IMR-90 (cell line): ENCODE measurements at regions not wholly inside any gene's neighbourhood (a gene's known extent, or its start where the extent isn't known, plus 50 kb on each side); places are given as distances from the start of the nearest gene placed in this dataset.

Experiments
- POLR2A ChIP-seq: IDR thresholded peaks from 2 replicates; pipeline ENCODE4 v1.6.1; 2012; ENCODE audit warnings: mild to moderate bottlenecking, low read depth, low read length
- RFX5 ChIP-seq: IDR thresholded peaks from 2 replicates; pipeline ENCODE4 v1.8.0; 2012; ENCODE audit warnings: low read depth, mild to moderate bottlenecking, low read length, moderate library complexity
- TF ChIP-seq, protein P1 (sequence below): fragments of 150-350 bp; IDR thresholded peaks from 2 replicates; pipeline ENCODE4 v1.6.1; 2017; ENCODE audit warnings: mild to moderate bottlenecking, antibody characterized with exemption, low read length, low read depth
- TF ChIP-seq, protein P2 (sequence below): conservative IDR thresholded peaks from 2 replicates; pipeline ENCODE4 v1.5.1; 2012; ENCODE audit warnings: mild to moderate bottlenecking, low read depth, low read length, improper control_type of control experiment

DNA sequence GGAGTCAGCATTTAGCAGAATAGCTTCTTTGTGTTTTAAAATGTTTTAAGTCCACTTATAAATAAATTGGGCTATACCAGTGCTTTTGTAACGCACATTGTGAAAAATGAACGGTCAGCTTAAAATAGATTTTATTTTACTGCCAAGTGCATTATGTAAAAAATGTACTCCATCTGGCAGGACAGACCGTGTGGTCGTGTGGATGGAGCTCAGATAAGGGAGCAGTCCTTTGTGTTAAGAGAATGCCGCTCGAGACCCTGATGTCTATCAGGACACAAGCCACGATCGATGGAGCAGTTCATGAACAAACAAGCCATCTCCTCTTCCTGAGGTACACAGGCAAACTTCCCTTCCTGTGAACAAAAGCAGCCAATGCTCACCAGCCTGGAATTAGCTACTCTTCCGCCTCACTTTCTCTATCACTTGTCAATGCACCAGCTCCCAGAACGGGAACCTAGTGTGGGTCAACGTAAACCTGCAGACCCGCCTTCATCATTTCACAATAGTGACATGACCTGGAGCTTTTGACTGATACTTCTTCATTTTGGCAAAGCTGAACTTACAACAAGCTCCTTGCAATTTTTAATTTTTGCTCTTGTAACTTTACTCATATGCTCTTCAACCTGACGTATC, 243.5 kb downstream of the TGFB2 start:
- TF ChIP-seq, protein P1, sequence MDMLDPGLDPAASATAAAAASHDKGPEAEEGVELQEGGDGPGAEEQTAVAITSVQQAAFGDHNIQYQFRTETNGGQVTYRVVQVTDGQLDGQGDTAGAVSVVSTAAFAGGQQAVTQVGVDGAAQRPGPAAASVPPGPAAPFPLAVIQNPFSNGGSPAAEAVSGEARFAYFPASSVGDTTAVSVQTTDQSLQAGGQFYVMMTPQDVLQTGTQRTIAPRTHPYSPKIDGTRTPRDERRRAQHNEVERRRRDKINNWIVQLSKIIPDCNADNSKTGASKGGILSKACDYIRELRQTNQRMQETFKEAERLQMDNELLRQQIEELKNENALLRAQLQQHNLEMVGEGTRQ, result no peak
- TF ChIP-seq, protein P2, sequence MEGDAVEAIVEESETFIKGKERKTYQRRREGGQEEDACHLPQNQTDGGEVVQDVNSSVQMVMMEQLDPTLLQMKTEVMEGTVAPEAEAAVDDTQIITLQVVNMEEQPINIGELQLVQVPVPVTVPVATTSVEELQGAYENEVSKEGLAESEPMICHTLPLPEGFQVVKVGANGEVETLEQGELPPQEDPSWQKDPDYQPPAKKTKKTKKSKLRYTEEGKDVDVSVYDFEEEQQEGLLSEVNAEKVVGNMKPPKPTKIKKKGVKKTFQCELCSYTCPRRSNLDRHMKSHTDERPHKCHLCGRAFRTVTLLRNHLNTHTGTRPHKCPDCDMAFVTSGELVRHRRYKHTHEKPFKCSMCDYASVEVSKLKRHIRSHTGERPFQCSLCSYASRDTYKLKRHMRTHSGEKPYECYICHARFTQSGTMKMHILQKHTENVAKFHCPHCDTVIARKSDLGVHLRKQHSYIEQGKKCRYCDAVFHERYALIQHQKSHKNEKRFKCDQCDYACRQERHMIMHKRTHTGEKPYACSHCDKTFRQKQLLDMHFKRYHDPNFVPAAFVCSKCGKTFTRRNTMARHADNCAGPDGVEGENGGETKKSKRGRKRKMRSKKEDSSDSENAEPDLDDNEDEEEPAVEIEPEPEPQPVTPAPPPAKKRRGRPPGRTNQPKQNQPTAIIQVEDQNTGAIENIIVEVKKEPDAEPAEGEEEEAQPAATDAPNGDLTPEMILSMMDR, result no peak
- TF ChIP-seq RFX5 (no peak), POLR2A (no peak)
